Panc1 (cell line): ENCODE measurements at regions not wholly inside any gene's neighbourhood (a gene's known extent, or its start where the extent isn't known, plus 50 kb on each side); places are given as distances from the start of the nearest gene placed in this dataset.

ENCODE experiments used
- ATAC-seq: fragments of 200-7000 bp; cut with Tn5 transposase; 2 replicates; pipeline ENCODE4 v1.9.1; 2020; ENCODE audit warnings: mild to moderate bottlenecking, moderate library complexity
- BruUV-seq: library from RNA; stranded (reverse); fragments of 400-500 nt; replicated peaks from 2 replicates; lab custom pipeline; 2021; lab: Mats Ljungman, UMichigan
- CTCF ChIA-PET: fragments of 300-600 bp; sonication (Branson Sonifier 250); formaldehyde crosslinking; loops from one replicate; lab custom pipeline; 2022; ENCODE audit warnings: antibody characterized with exemption; lab: Charles Lee
- POLR2A ChIA-PET: fragments of 300-600 bp; sonication (Branson Sonifier 250); formaldehyde crosslinking; loops from one replicate; lab custom pipeline; 2022; ENCODE audit warnings: antibody characterized with exemption; lab: Charles Lee
- DNase-seq: peaks from one replicate; pipeline ENCODE4 v3.0.0-alpha.2; 2010; ENCODE audit warnings: low read depth, low spot score
- H3K27ac ChIP-seq: 2 replicates; pipeline ENCODE4 v1.5.1; 2011; ENCODE audit warnings: mild to moderate bottlenecking, low read length, inconsistent platforms
- H3K27me3 ChIP-seq: fragments of 200-500 bp; sonication (Bioruptor generic); 2 replicates; pipeline ENCODE4 v1.6.0; 2014; ENCODE audit warnings: low read length, inconsistent platforms; ENCODE audit not compliant: control insufficient read depth, insufficient read depth
- H3K36me3 ChIP-seq: fragments of 200-500 bp; sonication (Bioruptor generic); 2 replicates; pipeline ENCODE4 v1.5.1; 2014; ENCODE audit warnings: inconsistent platforms, mild to moderate bottlenecking, low read length, moderate library complexity; ENCODE audit not compliant: control insufficient read depth, insufficient read depth
- H3K4me1 ChIP-seq: 2 replicates; pipeline ENCODE4 v1.5.1; 2011; ENCODE audit warnings: inconsistent platforms, mild to moderate bottlenecking, low read length, moderate library complexity; ENCODE audit not compliant: control insufficient read depth, insufficient read depth
- H3K4me3 ChIP-seq, 2 experiments: 2 replicates each; pipeline ENCODE4 v1.5.1; 2011 to 2012; ENCODE audit warnings: low read depth in 2 of 2, low read length in 2 of 2, mild to moderate bottlenecking in 2 of 2, inconsistent platforms in 1 of 2, moderate library complexity in 1 of 2
- H3K9me3 ChIP-seq: fragments of 200-500 bp; sonication (Bioruptor generic); 2 replicates; pipeline ENCODE4 v1.5.1; 2014; ENCODE audit warnings: low read depth, mild to moderate bottlenecking, inconsistent platforms, low read length, moderate library complexity; ENCODE audit not compliant: control insufficient read depth, insufficient read depth
- CTCF ChIP-seq: fragments of 450-650 bp; IDR thresholded peaks from 2 replicates; pipeline ENCODE4 v1.5.1; 2017; ENCODE audit warnings: mild to moderate bottlenecking
- POLR2AphosphoS5 ChIP-seq: IDR thresholded peaks from 2 replicates; pipeline ENCODE4 v1.6.1; 2012; ENCODE audit warnings: mild to moderate bottlenecking, low read depth, low read length, moderate library complexity
- REST ChIP-seq, 2 experiments: IDR thresholded peaks; 2 replicates each; pipeline ENCODE4 v1.6.1; 2011 to 2012; ENCODE audit warnings: low read depth in 2 of 2, control low read depth in 1 of 2, low read length in 1 of 2, mild to moderate bottlenecking in 1 of 2, moderate library complexity in 1 of 2; ENCODE audit not compliant: insufficient read depth in 1 of 2
- SIN3A ChIP-seq: IDR thresholded peaks from 2 replicates; pipeline ENCODE4 v1.6.1; 2012; ENCODE audit warnings: low read depth, mild to moderate bottlenecking, low read length, moderate library complexity, borderline replicate concordance; ENCODE audit not compliant: insufficient read depth
- TCF7L2 ChIP-seq: IDR thresholded peaks from 2 replicates; pipeline ENCODE4 v1.6.1; 2011; ENCODE audit warnings: mild to moderate bottlenecking, low read depth, low read length, inconsistent platforms
- in situ Hi-C: cut with HindIII; loops from 2 replicates; pipeline ENCODE4 v1.10.0; 2016; ENCODE audit warnings: low sequenced_read_pairs, low pct_unique_long_range_greater_than_20kb
- intact Hi-C: fragments of 100-400 bp; cut with micrococcal nuclease; formaldehyde crosslinking; loops from one replicate; pipeline ENCODE4 v1.10.0; 2022; ENCODE audit not compliant: unreplicated experiment

- ATAC-seq (no peak), DNase-seq (no peak)
- Histone ChIP-seq H3K4me1 (no peaks in the 10 kb centered on the region), H3K27me3 (no peaks in the 10 kb centered on the region), H3K9me3 (no peaks in the 10 kb centered on the region), H3K4me3 (no peak overlapping the region), H3K27ac (no peak overlapping the region), H3K36me3 (no peaks in the 10 kb centered on the region)
- intact Hi-C loops = no loop called here
- POLR2A ChIA-PET = no interaction called here
- no TSS peak for BruUV-seq
- TF ChIP-seq POLR2AphosphoS5 (no peak), TCF7L2 (no peak), CTCF (no peak), REST (IDR thresholded peaks at IDR 0.05; ENCODE audit: insufficient read depth in 1 of 2, low read depth in 2 of 2, low read length in 1 of 2) (no peak), SIN3A (no peak)
- in situ Hi-C loops = no loop called here
- CTCF ChIA-PET = no interaction called here
These were observed 137.4 kb downstream of the GAS1 start for GRCh38 chr9:86809759-86810367.

GRCh38 chr9:86809151-86809550 lies 138.2 kb downstream of the GAS1 start:
- Histone ChIP-seq H3K9me3 (no peaks in the 10 kb centered on the region), H3K4me1 (no peaks in the 10 kb centered on the region), H3K36me3 (no peaks in the 10 kb centered on the region), H3K27me3 (no peaks in the 10 kb centered on the region), H3K4me3 (no peak overlapping the region), H3K27ac (no peak overlapping the region)
- ATAC-seq = no peak
- ChIA-PET POLR2A (no interaction called here), CTCF (no interaction called here)
- in situ Hi-C loops (no loop called here), intact Hi-C loops (no loop called here)
- TF ChIP-seq REST (IDR thresholded peaks at IDR 0.05; ENCODE audit: insufficient read depth in 1 of 2, low read depth in 2 of 2, low read length in 1 of 2) (no peak), SIN3A (no peak), POLR2AphosphoS5 (no peak), CTCF (no peak), TCF7L2 (no peak)
- DNase-seq = no peak
- BruUV-seq = no TSS peak
